ENCODE measurements at regions not wholly inside any gene's neighbourhood (a gene's known extent, or its start where the extent isn't known, plus 50 kb on each side); places are given as distances from the start of the nearest gene placed in this dataset.

- no peak for DNase-seq (ENCODE audit: low read depth)
- no peak overlapping the region for H3K4me3 ChIP-seq (ENCODE audit: low read depth, low read length)
- no peak for TF ChIP-seq CTCF (IDR thresholded peaks at IDR 0.05; ENCODE audit: insufficient read depth, low read depth, low read length)
Measured at GRCh38 chr12:126457776-126458175, 1392.5 kb downstream of the AACS start.

DNA sequence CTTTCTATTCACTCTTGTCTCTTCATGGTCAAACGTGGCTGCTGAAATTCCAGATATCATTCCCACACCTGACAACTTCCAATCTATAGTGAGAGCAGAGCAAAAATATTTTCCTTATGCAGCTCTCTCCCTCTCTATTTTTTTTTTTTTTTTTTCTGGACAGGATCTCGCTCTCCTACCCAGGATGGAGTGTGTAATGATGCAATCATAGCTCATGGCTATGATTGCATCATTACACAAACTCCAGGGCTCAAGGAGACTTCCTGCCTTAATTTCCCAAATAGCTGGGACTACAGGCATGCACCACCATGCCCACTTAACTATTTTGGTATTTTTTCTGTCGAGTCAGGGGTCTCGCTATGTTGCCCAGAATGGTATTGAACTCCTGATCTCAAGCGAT is 1398.9 kb downstream of the AACS start:
- DNase-seq (ENCODE audit: low read depth), result no peak
- TF ChIP-seq CTCF (IDR thresholded peaks at IDR 0.05; ENCODE audit: insufficient read depth, low read depth, low read length), result no peak
- no peak overlapping the region for H3K4me3 ChIP-seq (ENCODE audit: low read depth, low read length)

DNA sequence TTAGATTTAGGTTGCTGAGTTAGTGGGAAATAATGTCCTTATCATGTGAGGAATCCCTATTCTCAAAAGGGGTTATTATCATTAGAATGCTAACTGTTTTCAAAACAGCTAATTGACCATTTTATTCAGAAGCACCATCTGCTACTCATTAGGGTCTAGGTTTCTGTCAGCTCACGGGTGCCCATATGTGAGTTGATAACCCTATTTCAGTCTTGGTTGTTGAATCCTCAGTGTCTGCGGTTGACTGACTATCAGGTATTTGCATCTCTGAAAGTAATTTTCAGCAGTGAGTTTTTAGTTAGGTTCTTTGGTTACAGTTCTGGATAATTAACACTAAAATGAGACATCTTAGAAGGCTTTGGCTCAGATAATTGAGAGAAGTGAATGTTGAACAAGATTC is 1404.0 kb downstream of the AACS start:
- TF ChIP-seq CTCF (IDR thresholded peaks at IDR 0.05; ENCODE audit: insufficient read depth, low read depth, low read length), result no peak
- DNase-seq (ENCODE audit: low read depth), result no peak
- no peak overlapping the region for H3K4me3 ChIP-seq (ENCODE audit: low read depth, low read length)

GRCh38 chr12:126474703-126475102 is 1409.5 kb downstream of the AACS start:
- no peak for DNase-seq (ENCODE audit: low read depth)
- no peak for TF ChIP-seq CTCF (IDR thresholded peaks at IDR 0.05; ENCODE audit: insufficient read depth, low read depth, low read length)

GRCh38 chr12:126480451-126480850 is 1415.2 kb downstream of the AACS start:
- no peak for DNase-seq (ENCODE audit: low read depth)
- TF ChIP-seq CTCF (IDR thresholded peaks at IDR 0.05; ENCODE audit: insufficient read depth, low read depth, low read length), result no peak
- no peak overlapping the region for H3K4me3 ChIP-seq (ENCODE audit: low read depth, low read length)

More at GRCh38 chr12:126474703-126475102, 1409.5 kb downstream of the AACS start:
- no peak overlapping the region for H3K4me3 ChIP-seq (ENCODE audit: low read depth, low read length)

- no peak overlapping the region for H3K4me3 ChIP-seq (ENCODE audit: low read depth, low read length)
- TF ChIP-seq CTCF (IDR thresholded peaks at IDR 0.05; ENCODE audit: insufficient read depth, low read depth, low read length), result no peak
- no peak for DNase-seq (ENCODE audit: low read depth)
Measured at GRCh38 chr12:126481688-126482087, 1416.5 kb downstream of the AACS start.

DNA sequence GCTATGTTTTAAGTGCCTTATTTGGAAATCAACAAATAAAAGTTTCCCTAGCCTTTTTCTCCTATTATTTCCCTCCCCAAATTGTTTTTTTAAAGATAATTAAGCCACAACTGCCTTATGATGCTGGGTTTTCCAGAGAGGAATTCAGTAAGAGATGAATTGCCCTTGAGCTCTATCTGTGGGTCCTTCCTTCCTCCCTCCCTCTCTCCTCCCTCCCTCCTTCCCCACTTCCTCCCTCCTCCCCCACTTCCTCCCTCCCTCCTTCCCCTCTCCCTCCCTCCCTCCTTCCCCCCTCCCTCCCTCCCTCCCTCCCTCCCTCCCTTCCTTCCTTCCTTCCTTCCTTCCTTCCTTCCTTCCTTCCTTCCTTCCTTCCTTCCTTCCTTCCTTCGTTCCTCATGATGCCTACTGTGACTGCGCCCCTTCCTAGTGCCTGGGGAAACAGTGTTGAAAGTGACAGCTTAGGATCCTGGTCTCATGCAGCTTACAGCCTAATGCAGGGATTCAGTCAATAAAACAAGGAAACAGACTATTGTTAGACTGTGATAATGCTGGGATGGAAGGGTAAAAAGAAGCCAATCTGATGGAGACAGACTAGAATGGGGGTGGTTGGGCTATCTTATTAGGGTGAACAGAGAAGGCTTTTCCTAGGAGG is 1417.1 kb downstream of the AACS start:
- no peak for DNase-seq (ENCODE audit: low read depth)
- no peak for TF ChIP-seq CTCF (IDR thresholded peaks at IDR 0.05; ENCODE audit: insufficient read depth, low read depth, low read length)
- H3K4me3 ChIP-seq (ENCODE audit: low read depth, low read length), result no peak overlapping the region
